ENCODE measurements at regions not wholly inside any gene's neighbourhood (a gene's known extent, or its start where the extent isn't known, plus 50 kb on each side); places are given as distances from the start of the nearest gene placed in this dataset.

DNA sequence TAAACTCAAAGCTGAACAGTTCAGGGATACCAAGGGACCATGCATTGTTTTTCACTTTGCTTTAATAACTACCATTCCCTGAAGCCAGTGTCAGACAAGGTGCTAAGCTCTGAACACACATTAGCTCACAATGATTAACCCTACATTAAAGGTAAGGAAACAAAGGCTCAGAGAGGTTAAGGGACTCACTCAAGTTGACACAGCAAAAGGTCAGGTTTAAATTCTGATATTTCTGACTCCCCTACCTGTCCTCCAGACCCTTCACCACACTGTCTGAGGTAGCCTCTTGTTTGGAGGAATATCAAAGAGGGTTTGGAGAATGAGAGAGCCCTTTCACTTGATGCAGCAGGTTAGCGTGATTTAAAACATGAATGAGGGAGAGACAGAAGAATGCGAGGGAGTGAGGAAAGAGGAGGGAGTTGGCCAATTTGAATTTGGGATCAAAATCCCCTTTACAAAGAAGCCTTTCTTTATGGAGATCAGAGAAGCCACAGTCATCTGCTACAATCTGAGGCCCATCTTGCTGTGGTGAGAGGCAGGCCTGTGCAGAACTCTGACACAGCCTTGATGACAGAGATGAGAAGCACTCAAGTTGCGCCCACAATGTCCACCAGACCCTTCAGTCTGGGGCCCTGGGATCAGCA, 103.5 kb downstream of the FHDC1 start:
- Histone ChIP-seq H3K4me1 (ENCODE audit: insufficient read depth, low read length) (no peaks in the 10 kb centered on the region), H3K79me2 (ENCODE audit: insufficient read depth, low read length) (no peaks in the 10 kb centered on the region), H3K36me3 (ENCODE audit: insufficient read depth, low read length) (no peaks in the 10 kb centered on the region), H2AFZ (ENCODE audit: low read depth, low read length) (no peak overlapping the region), H3K4me3 (ENCODE audit: low read depth in 1 of 2, low read length in 2 of 2) (no peak overlapping the region), H3K9ac (ENCODE audit: low read depth, low read length) (no peak overlapping the region), H3K4me2 (ENCODE audit: insufficient read depth, low read length) (no peak overlapping the region), H4K20me1 (ENCODE audit: insufficient read depth, low read length) (no peaks in the 10 kb centered on the region), H3K27ac (ENCODE audit: low read length) (no peak overlapping the region), H3K9me3 (ENCODE audit: insufficient read depth, low read length, severe bottlenecking) (no peaks in the 10 kb centered on the region), H3K27me3 (ENCODE audit: insufficient read depth, low read length, poor library complexity) (no peaks in the 10 kb centered on the region)
- DNase-seq = no peak
- ATAC-seq (ENCODE audit: insufficient read depth, low read depth) = no peak
- TF ChIP-seq, protein P1, sequence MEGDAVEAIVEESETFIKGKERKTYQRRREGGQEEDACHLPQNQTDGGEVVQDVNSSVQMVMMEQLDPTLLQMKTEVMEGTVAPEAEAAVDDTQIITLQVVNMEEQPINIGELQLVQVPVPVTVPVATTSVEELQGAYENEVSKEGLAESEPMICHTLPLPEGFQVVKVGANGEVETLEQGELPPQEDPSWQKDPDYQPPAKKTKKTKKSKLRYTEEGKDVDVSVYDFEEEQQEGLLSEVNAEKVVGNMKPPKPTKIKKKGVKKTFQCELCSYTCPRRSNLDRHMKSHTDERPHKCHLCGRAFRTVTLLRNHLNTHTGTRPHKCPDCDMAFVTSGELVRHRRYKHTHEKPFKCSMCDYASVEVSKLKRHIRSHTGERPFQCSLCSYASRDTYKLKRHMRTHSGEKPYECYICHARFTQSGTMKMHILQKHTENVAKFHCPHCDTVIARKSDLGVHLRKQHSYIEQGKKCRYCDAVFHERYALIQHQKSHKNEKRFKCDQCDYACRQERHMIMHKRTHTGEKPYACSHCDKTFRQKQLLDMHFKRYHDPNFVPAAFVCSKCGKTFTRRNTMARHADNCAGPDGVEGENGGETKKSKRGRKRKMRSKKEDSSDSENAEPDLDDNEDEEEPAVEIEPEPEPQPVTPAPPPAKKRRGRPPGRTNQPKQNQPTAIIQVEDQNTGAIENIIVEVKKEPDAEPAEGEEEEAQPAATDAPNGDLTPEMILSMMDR (IDR thresholded peaks at IDR 0.05; ENCODE audit: borderline replicate concordance, extremely low read depth, low read length, poor library complexity, severe bottlenecking) = no peak
- TF ChIP-seq EZH2 (IDR thresholded peaks at IDR 0.05; ENCODE audit: borderline replicate concordance, low read depth, low read length, severe bottlenecking) = no peak

DNA sequence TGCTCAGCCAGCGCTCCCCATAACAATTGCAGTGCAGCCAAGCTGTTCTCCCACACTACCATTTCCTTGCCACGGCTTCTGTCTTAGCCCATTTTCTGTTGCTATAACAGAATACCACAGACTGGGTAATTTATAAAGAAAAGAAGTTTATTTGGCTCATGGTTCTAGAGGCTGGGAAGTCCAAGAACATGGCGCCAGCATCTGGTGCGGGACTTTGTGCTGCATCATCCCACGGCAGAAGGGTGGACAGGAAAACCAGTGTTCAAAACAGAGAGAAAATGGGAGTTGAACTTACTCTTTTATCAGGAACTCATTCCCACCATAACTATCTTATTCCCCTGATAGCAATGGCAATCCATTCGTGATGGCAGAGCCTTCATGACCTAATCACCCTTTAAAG, 104.6 kb downstream of the FHDC1 start:
- no peaks in the 10 kb centered on the region for H3K9me3 ChIP-seq (ENCODE audit: insufficient read depth, low read length, severe bottlenecking)
- H3K27me3 ChIP-seq (ENCODE audit: insufficient read depth, low read length, poor library complexity) = no peaks in the 10 kb centered on the region
- no peaks in the 10 kb centered on the region for H3K36me3 ChIP-seq (ENCODE audit: insufficient read depth, low read length)
- no peak overlapping the region for H3K27ac ChIP-seq (ENCODE audit: low read length)
- H3K9ac ChIP-seq (ENCODE audit: low read depth, low read length) = no peak overlapping the region
- DNase-seq (no peak), ATAC-seq (ENCODE audit: insufficient read depth, low read depth) (no peak)
- no peak overlapping the region for H3K4me3 ChIP-seq (ENCODE audit: low read depth in 1 of 2, low read length in 2 of 2)
- no peak for TF ChIP-seq EZH2 (IDR thresholded peaks at IDR 0.05; ENCODE audit: borderline replicate concordance, low read depth, low read length, severe bottlenecking)
- TF ChIP-seq, protein P1 (IDR thresholded peaks at IDR 0.05; ENCODE audit: borderline replicate concordance, extremely low read depth, low read length, poor library complexity, severe bottlenecking) = no peak
- no peak overlapping the region for H3K4me2 ChIP-seq (ENCODE audit: insufficient read depth, low read length)
- H2AFZ ChIP-seq (ENCODE audit: low read depth, low read length) = no peak overlapping the region
- H3K79me2 ChIP-seq (ENCODE audit: insufficient read depth, low read length) = no peaks in the 10 kb centered on the region
- no peaks in the 10 kb centered on the region for H3K4me1 ChIP-seq (ENCODE audit: insufficient read depth, low read length)
- H4K20me1 ChIP-seq (ENCODE audit: insufficient read depth, low read length) = no peaks in the 10 kb centered on the region

GRCh38 chr4:153044036-153044435, 107.9 kb downstream of the FHDC1 start:
- no peak for ATAC-seq (ENCODE audit: insufficient read depth, low read depth)
- no peak for TF ChIP-seq EZH2 (IDR thresholded peaks at IDR 0.05; ENCODE audit: borderline replicate concordance, low read depth, low read length, severe bottlenecking)
- TF ChIP-seq, protein P1 (IDR thresholded peaks at IDR 0.05; ENCODE audit: borderline replicate concordance, extremely low read depth, low read length, poor library complexity, severe bottlenecking) = no peak
- Histone ChIP-seq H3K36me3 (ENCODE audit: insufficient read depth, low read length) (no peaks in the 10 kb centered on the region), H3K27ac (ENCODE audit: low read length) (no peak overlapping the region), H3K4me2 (ENCODE audit: insufficient read depth, low read length) (no peak overlapping the region), H2AFZ (ENCODE audit: low read depth, low read length) (no peak overlapping the region), H4K20me1 (ENCODE audit: insufficient read depth, low read length) (no peaks in the 10 kb centered on the region), H3K4me3 (ENCODE audit: low read depth in 1 of 2, low read length in 2 of 2) (no peak overlapping the region), H3K4me1 (ENCODE audit: insufficient read depth, low read length) (no peaks in the 10 kb centered on the region), H3K79me2 (ENCODE audit: insufficient read depth, low read length) (no peaks in the 10 kb centered on the region), H3K27me3 (ENCODE audit: insufficient read depth, low read length, poor library complexity) (no peaks in the 10 kb centered on the region), H3K9me3 (ENCODE audit: insufficient read depth, low read length, severe bottlenecking) (no peaks in the 10 kb centered on the region), H3K9ac (ENCODE audit: low read depth, low read length) (no peak overlapping the region)
- no peak for DNase-seq
